T follicular helper cell (primary cell): ENCODE measurements at regions not wholly inside any gene's neighbourhood (a gene's known extent, or its start where the extent isn't known, plus 50 kb on each side); places are given as distances from the start of the nearest gene placed in this dataset.
"Not testable (repeated sequence)": the region's sequence is repeated elsewhere in the genome, so short reads cannot be mapped to it uniquely, and the experiment has no call there.

Source experiments
- DNase-seq: peaks from one replicate; pipeline ENCODE4 v3.0.0-alpha.2; 2020; ENCODE audit warnings: low read depth

GRCh38 chr3:5994651-5995050 is 807.1 kb downstream of the EDEM1 start:
- no peak for DNase-seq

- no peak for DNase-seq
These were observed 830.9 kb downstream of the EDEM1 start for GRCh38 chr3:6018456-6018855.

- no peak for DNase-seq
These were observed 835.1 kb downstream of the EDEM1 start for GRCh38 chr3:6022621-6023020.

GRCh38 chr3:6025032-6025431 is 835.9 kb upstream of the GRM7 start:
- DNase-seq = no peak

- not testable (repeated sequence) for DNase-seq
These were observed 830.3 kb upstream of the GRM7 start for GRCh38 chr3:6030648-6031047.

GRCh38 chr3:6035626-6036025 is 825.3 kb upstream of the GRM7 start:
- DNase-seq = no peak

GRCh38 chr3:6039971-6040370 is 820.9 kb upstream of the GRM7 start:
- no peak for DNase-seq

GRCh38 chr3:6041894-6042293 is 819.0 kb upstream of the GRM7 start:
- no peak for DNase-seq

GRCh38 chr3:6047016-6047415 is 813.9 kb upstream of the GRM7 start:
- no peak for DNase-seq

- DNase-seq = no peak
These were observed 800.7 kb upstream of the GRM7 start for GRCh38 chr3:6060251-6060650.

- DNase-seq = no peak
These were observed 798.4 kb upstream of the GRM7 start for GRCh38 chr3:6062261-6063187.

- DNase-seq = no peak
These were observed 794.5 kb upstream of the GRM7 start for GRCh38 chr3:6066397-6066796.

- not testable (repeated sequence) for DNase-seq
These were observed 793.9 kb upstream of the GRM7 start for GRCh38 chr3:6066868-6067578.

- DNase-seq = no peak
These were observed 786.0 kb upstream of the GRM7 start for GRCh38 chr3:6074952-6075351.

GRCh38 chr3:6078436-6078835 is 782.5 kb upstream of the GRM7 start:
- no peak for DNase-seq

GRCh38 chr3:6079011-6079410 is 781.9 kb upstream of the GRM7 start:
- no peak for DNase-seq

- DNase-seq = no peak
These were observed 781.2 kb upstream of the GRM7 start for GRCh38 chr3:6079561-6080179.

GRCh38 chr3:6088433-6088832 is 772.5 kb upstream of the GRM7 start:
- DNase-seq = no peak

GRCh38 chr3:6089780-6090179 is 771.1 kb upstream of the GRM7 start:
- DNase-seq = no peak

- no peak for DNase-seq
These were observed 769.7 kb upstream of the GRM7 start for GRCh38 chr3:6091262-6091661.

- DNase-seq = no peak
These were observed 765.9 kb upstream of the GRM7 start for GRCh38 chr3:6095006-6095405.

- no peak for DNase-seq
These were observed 763.9 kb upstream of the GRM7 start for GRCh38 chr3:6097021-6097420.

GRCh38 chr3:6097556-6097955 is 763.4 kb upstream of the GRM7 start:
- DNase-seq = no peak
